ENCODE measurements at regions not wholly inside any gene's neighbourhood (a gene's known extent, or its start where the extent isn't known, plus 50 kb on each side); places are given as distances from the start of the nearest gene placed in this dataset.

DNA sequence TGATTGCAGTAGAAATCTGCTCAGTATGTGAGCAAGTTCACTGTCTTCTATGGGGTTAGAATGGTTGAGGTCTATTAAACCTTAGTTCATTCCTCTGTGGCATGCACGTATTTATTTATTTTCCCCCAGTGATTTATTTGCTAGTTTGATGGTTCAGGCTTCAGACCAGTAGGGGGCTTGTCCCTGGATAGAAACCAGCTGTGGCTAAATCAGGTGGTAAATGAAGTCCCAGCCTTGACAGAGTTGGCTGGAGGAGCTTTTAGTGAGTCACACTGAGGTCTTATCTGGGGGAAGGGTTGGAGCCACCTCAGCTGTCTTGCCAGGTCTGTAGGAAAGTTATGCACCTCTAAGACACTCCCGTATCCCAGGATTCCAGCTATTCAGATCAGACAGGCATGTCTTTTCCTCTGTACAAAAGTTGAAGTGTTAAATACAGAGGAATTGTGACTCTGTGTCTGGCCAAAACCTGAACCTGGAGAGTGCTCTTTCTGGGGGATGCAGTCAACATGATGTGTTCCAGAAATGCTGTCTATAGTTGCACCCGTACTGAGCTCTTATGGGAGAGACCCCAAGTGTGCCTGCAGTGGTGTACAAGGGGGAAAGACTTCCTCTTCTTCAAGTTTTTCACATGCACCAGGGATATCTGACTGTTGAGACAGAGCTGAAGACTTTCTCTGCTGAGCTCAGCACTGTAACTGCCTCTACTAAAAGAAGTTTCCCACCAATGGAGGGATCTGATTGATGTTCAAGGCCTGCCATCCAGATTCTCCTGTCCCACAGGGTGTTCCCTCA is 1322.1 kb downstream of the TMEM121 start:
- H3K4me3 ChIP-seq: no peak overlapping the region
- DNase-seq: peak; percentile 27 to 31
- H3K36me3 ChIP-seq: no peaks in the 10 kb centered on the region
- intact Hi-C loops (cut with DNase I; ENCODE audit: low total_unique reads): no loop called here
- H3K9me3 ChIP-seq: no peaks in the 10 kb centered on the region
- no peaks in the 10 kb centered on the region for H3K27me3 ChIP-seq
- peaks cover 0 to 3% of the 10 kb centered on the region in 2 donors for H3K4me1 ChIP-seq
- no peak overlapping the region for H3K27ac ChIP-seq
- TF ChIP-seq, protein P1, sequence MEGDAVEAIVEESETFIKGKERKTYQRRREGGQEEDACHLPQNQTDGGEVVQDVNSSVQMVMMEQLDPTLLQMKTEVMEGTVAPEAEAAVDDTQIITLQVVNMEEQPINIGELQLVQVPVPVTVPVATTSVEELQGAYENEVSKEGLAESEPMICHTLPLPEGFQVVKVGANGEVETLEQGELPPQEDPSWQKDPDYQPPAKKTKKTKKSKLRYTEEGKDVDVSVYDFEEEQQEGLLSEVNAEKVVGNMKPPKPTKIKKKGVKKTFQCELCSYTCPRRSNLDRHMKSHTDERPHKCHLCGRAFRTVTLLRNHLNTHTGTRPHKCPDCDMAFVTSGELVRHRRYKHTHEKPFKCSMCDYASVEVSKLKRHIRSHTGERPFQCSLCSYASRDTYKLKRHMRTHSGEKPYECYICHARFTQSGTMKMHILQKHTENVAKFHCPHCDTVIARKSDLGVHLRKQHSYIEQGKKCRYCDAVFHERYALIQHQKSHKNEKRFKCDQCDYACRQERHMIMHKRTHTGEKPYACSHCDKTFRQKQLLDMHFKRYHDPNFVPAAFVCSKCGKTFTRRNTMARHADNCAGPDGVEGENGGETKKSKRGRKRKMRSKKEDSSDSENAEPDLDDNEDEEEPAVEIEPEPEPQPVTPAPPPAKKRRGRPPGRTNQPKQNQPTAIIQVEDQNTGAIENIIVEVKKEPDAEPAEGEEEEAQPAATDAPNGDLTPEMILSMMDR (IDR thresholded peaks at IDR 0.05): no peak
- TF ChIP-seq POLR2A (IDR thresholded peaks at IDR 0.05): no peak

DNA sequence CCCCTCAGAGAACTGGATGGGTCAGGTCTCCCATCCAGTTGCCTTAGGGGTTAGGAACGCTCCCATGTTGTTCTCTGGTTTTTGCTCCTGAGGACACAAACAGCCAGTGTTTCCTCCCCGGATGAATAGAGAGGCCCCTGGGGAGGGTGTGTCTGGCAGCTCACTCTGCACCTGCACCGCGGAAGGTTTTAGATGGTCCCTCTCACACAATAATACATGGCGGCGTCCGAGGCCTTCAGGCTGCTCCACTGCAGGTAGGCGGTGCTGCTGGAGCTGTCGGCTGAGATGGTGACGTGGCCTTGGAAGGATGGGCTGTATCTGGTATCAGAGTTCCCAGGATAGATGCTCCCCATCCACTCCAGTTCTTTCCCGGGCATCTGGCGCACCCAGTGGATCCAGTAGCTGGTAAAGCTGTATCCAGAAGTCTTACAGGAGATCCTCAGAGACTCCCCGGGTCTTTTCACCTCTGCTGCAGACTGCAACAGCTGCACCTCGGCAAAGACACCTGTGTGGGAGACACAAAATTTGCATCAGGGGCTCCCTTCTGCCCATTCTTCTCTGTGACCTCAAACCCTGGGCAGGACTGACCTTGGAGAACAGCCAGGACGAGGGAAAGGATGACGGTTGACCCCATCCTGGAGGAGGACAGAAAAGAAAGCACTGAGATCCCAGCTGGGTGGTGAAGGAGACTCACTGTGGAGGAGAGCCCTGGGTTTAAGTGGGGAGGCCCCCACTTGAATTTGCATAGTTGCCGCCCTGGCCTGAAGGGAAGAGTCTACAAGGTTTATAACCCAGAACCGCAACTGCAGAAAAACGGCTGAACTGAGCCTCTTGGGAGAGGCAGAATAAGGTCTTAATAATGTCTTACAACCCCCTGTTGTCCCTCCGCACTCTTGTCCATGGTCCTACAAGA is 1324.8 kb downstream of the TMEM121 start:
- H3K4me1 ChIP-seq: peaks cover 0 to 3% of the 10 kb centered on the region in 2 donors
- no peak overlapping the region for H3K4me3 ChIP-seq
- intact Hi-C loops (cut with DNase I; ENCODE audit: low total_unique reads): no loop called here
- TF ChIP-seq, protein P1 (IDR thresholded peaks at IDR 0.05): no peak
- TF ChIP-seq POLR2A (IDR thresholded peaks at IDR 0.05): no peak
- H3K9me3 ChIP-seq: no peaks in the 10 kb centered on the region
- no peak overlapping the region for H3K27ac ChIP-seq
- DNase-seq: no peak
- H3K27me3 ChIP-seq: no peaks in the 10 kb centered on the region
- no peaks in the 10 kb centered on the region for H3K36me3 ChIP-seq

DNA sequence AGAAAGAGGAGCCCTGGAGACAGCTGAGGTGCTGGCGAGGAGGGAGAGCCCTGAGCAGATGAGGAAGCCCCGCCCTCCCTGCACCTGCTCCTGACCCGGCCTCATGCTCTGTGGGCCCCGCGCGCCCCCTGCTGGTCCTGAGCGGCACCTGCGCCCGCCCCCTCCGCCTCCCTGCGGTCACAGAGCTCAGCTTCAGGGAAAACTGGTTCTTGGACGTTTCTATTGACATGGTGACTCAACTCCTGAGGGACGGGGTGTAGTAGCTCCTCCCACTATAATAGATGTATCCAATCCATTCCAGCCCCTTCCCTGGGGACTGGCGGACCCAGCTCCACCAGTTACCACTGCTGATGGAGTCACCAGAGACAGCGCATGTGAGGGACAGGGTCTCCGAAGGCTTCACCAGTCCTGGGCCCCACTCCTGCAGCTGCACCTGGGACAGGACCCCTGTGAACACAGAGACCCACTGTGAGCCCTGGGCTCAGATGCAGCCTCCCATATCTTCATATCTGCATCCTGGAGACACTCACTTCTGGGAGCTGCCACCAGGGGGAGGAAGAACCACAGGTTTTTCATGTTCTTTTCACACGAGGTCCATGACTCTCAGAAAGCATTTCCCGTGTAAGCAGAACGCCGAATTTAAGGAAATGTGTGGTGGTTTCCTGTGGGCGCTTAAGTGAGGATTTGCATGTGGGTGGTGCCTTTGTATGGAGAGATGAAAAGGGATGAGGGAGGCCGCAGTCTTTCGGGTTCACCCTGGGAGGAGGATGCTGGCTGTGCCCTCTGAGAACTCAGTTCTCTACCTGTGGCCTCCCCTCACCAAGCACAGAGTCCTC is 1346.4 kb downstream of the TMEM121 start:
- DNase-seq: peak in 1 of 2 donors; percentile 36
- Histone ChIP-seq H3K27me3 (peaks cover 0 to 13% of the 10 kb centered on the region in 2 donors), H3K9me3 (no peaks in the 10 kb centered on the region), H3K36me3 (no peaks in the 10 kb centered on the region), H3K27ac (no peak overlapping the region), H3K4me1 (no peaks in the 10 kb centered on the region), H3K4me3 (no peak overlapping the region)
- TF ChIP-seq, protein P1 (IDR thresholded peaks at IDR 0.05): peak in 2 of 4 experiments; percentile 3 to 24
- no peak for TF ChIP-seq POLR2A (IDR thresholded peaks at IDR 0.05)
- intact Hi-C loops (cut with DNase I; ENCODE audit: low total_unique reads): no loop called here

DNA sequence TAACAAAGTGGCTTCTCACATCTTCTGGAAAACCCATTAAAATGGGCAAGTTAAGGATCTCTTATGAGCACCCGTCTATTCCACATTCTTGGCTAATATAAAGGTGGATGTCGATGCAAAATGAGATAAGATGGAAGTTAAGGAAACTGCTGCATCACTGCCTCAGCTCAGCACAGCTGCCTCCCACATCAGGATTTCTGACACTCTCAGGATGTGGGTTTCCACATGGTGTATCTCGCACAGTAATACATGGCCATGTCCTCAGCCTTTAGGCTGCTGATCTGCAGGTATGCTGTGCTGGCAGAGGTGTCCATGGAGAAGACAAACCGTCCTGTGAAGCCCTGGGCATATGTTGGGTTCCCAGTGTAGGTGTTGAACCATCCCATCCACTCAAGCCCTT is 1348.0 kb downstream of the TMEM121 start:
- DNase-seq: no peak
- no peaks in the 10 kb centered on the region for H3K9me3 ChIP-seq
- H3K36me3 ChIP-seq: no peaks in the 10 kb centered on the region
- intact Hi-C loops (cut with DNase I; ENCODE audit: low total_unique reads): no loop called here
- H3K4me3 ChIP-seq: no peak overlapping the region
- H3K27me3 ChIP-seq: peaks cover 0 to 13% of the 10 kb centered on the region in 2 donors
- no peaks in the 10 kb centered on the region for H3K4me1 ChIP-seq
- no peak overlapping the region for H3K27ac ChIP-seq
- no peak for TF ChIP-seq POLR2A (IDR thresholded peaks at IDR 0.05)
- TF ChIP-seq, protein P1 (IDR thresholded peaks at IDR 0.05): no peak
